B cell (primary cell): ENCODE measurements at regions not wholly inside any gene's neighbourhood (a gene's known extent, or its start where the extent isn't known, plus 50 kb on each side); places are given as distances from the start of the nearest gene placed in this dataset.

Experiments used
- ATAC-seq: fragments of 200-7000 bp; cut with Tn5 transposase; one replicate; pipeline ENCODE4 v1.10.0; 2021; ENCODE audit warnings: low read depth, mild to moderate bottlenecking, moderate number of reproducible peaks, moderate library complexity
- CTCF ChIA-PET: fragments of 350-600 bp; sonication (Branson Sonifier 250); formaldehyde crosslinking; loops from one replicate; lab custom pipeline; 2021; ENCODE audit warnings: antibody characterized with exemption, inconsistent platforms; lab: Charles Lee
- POLR2A ChIA-PET: fragments of 350-600 bp; sonication (Branson Sonifier 250); formaldehyde crosslinking; loops from one replicate; lab custom pipeline; 2021; ENCODE audit warnings: antibody characterized with exemption; lab: Charles Lee
- DNase-seq: peaks from one replicate; pipeline ENCODE4 v3.0.0; 2013
- H2AFZ ChIP-seq: 2 replicates; pipeline ENCODE4 v1.6.1; 2012; ENCODE audit warnings: mild to moderate bottlenecking, low read depth, low read length; ENCODE audit not compliant: insufficient read depth, poor library complexity, severe bottlenecking
- H3K27ac ChIP-seq, 2 donors: 1 replicate in 1 of 2; 2 replicates in 1 of 2; pipeline ENCODE4 v1.5.1; 2012 to 2013; ENCODE audit warnings: low read length in 2 of 2, mild to moderate bottlenecking in 2 of 2, moderate library complexity in 1 of 2
- H3K27me3 ChIP-seq, 4 experiments: fragments of 200-600 bp in 1 of 4; sonication (generic) in 1 of 4; replicated peaks in 1 of 4; 1 replicate in 2 of 4; 2 replicates in 2 of 4; pipeline versions ENCODE4 v1.6.1 to v1.7.0; 2013 to 2016; ENCODE audit warnings: low read length in 3 of 4, mild to moderate bottlenecking in 2 of 4, mixed read lengths in 1 of 4, moderate library complexity in 1 of 4; ENCODE audit not compliant: insufficient read depth in 4 of 4, control insufficient read depth in 3 of 4; ENCODE audit errors: control extremely low read depth in 1 of 4
- H3K36me3 ChIP-seq, 2 experiments: replicated peaks in 1 of 2; 1 replicate in 1 of 2; 2 replicates in 1 of 2; pipeline versions ENCODE4 v1.6.1 to v1.7.1; 2013; ENCODE audit warnings: low read length in 1 of 2; ENCODE audit not compliant: insufficient read depth in 2 of 2, control insufficient read depth in 1 of 2; ENCODE audit errors: control extremely low read depth in 1 of 2, extremely low read depth in 1 of 2
- H3K4me1 ChIP-seq, 2 donors: fragments of 200-600 bp in 1 of 2; sonication (generic) in 1 of 2; 1 replicate in 1 of 2; 2 replicates in 1 of 2; pipeline versions ENCODE4 v1.5.1 to v1.6.1; 2013 to 2017; ENCODE audit warnings: low read length in 2 of 2; ENCODE audit not compliant: control insufficient read depth in 2 of 2, insufficient read depth in 2 of 2
- H3K4me2 ChIP-seq: replicated peaks from 2 replicates; pipeline ENCODE3; 2012; ENCODE audit warnings: mild to moderate bottlenecking, low read depth, low read length; ENCODE audit not compliant: poor library complexity, severe bottlenecking
- H3K4me3 ChIP-seq, 5 experiments: fragments of 200-600 bp in 1 of 5; sonication (generic) in 1 of 5; 1 replicate in 3 of 5; 2 replicates in 2 of 5; pipeline versions ENCODE4 v1.5.1 to v1.7.0; 2011 to 2016; ENCODE audit warnings: low read length in 4 of 5, mild to moderate bottlenecking in 4 of 5, low read depth in 2 of 5, control low read depth in 1 of 5, moderate library complexity in 1 of 5; ENCODE audit not compliant: insufficient read depth in 1 of 5; ENCODE audit errors: control extremely low read depth in 1 of 5, extremely low read depth in 1 of 5
- H3K79me2 ChIP-seq: fragments of 200-600 bp; sonication (generic); one replicate; pipeline ENCODE4 v1.6.0; 2016; ENCODE audit warnings: low read length; ENCODE audit not compliant: control insufficient read depth, insufficient read depth
- H3K9ac ChIP-seq: fragments of 200-600 bp; sonication (generic); 2 replicates; pipeline ENCODE4 v1.6.1; 2017; ENCODE audit warnings: mild to moderate bottlenecking, low read length, moderate library complexity
- H3K9me3 ChIP-seq, 3 donors: one replicate each; pipeline versions ENCODE4 v1.6.1 to v1.7.1; 2013; ENCODE audit warnings: low read length in 2 of 3; ENCODE audit not compliant: control insufficient read depth in 2 of 3, insufficient read depth in 1 of 3; ENCODE audit errors: control extremely low read depth in 1 of 3
- H4K20me1 ChIP-seq: 2 replicates; pipeline ENCODE4 v1.6.0; 2012; ENCODE audit warnings: mild to moderate bottlenecking, low read length; ENCODE audit not compliant: insufficient read depth, control insufficient read depth, poor library complexity, severe bottlenecking
- H3K27ac Mint-ChIP-seq: one replicate; pipeline ENCODE4 v1.8.0; 2021; ENCODE audit warnings: mixed read lengths
- H3K27me3 Mint-ChIP-seq: one replicate; pipeline ENCODE4 v1.8.0; 2021; ENCODE audit warnings: mixed read lengths
- H3K4me1 Mint-ChIP-seq: one replicate; pipeline ENCODE4 v1.8.0; 2021; ENCODE audit warnings: mixed read lengths
- H3K4me3 Mint-ChIP-seq: one replicate; pipeline ENCODE4 v1.8.0; 2021; ENCODE audit warnings: mixed read lengths
- H3K9me3 Mint-ChIP-seq: one replicate; pipeline ENCODE4 v1.8.0; 2022; ENCODE audit warnings: mixed read lengths; ENCODE audit not compliant: insufficient read depth
- CTCF ChIP-seq: fragments of 200-600 bp; IDR thresholded peaks from one replicate; pipeline ENCODE4 v1.8.0; 2022; ENCODE audit warnings: antibody characterized with exemption, mild to moderate bottlenecking
- EZH2 ChIP-seq: IDR thresholded peaks from 2 replicates; pipeline ENCODE4 v1.6.1; 2012; ENCODE audit warnings: borderline replicate concordance, low read depth, mild to moderate bottlenecking, moderate library complexity, low read length; ENCODE audit not compliant: insufficient read depth, poor library complexity, severe bottlenecking
- WGBS: methylation state at CpG from one replicate; pipeline ENCODE4 v1.1.5; 2013; ENCODE audit warnings: missing lambda C conversion rate; ENCODE audit not compliant: insufficient coverage; 5-methylcytosine and 5-hydroxymethylcytosine counted together
- intact Hi-C: fragments of 100-400 bp; cut with micrococcal nuclease; formaldehyde crosslinking; loops from one replicate; pipeline ENCODE4 v1.10.0; 2022

GRCh38 chr9:16341177-16341576, 529.3 kb downstream of the BNC2 start:
- ChIA-PET POLR2A (no interaction called here), CTCF (interaction anchor here (0.6 kb wide), 1 partner anchor 18 kb away, joined by 4 read pairs; no protein-coding TSS in a partner anchor)
- H3K27ac Mint-ChIP-seq, result no peak overlapping the region
- H3K27ac ChIP-seq, result no peak overlapping the region
- H2AFZ ChIP-seq, result no peak overlapping the region
- H3K36me3 ChIP-seq, result no peaks in the 10 kb centered on the region
- no peaks in the 10 kb centered on the region for H3K79me2 ChIP-seq
- H3K9ac ChIP-seq, result no peak overlapping the region
- H3K27me3 ChIP-seq, result no peaks in the 10 kb centered on the region
- WGBS, result 70% methylated on average over 1 of the region's 2 CpGs
- H3K9me3 ChIP-seq, result peaks cover 0 to 7% (median 0%) of the 10 kb centered on the region in 3 donors
- ATAC-seq (no peak), DNase-seq (no peak)
- H3K4me1 Mint-ChIP-seq, result no peaks in the 10 kb centered on the region
- H3K4me3 ChIP-seq, result no peak overlapping the region
- H4K20me1 ChIP-seq, result no peaks in the 10 kb centered on the region
- peaks cover 6% of the 10 kb centered on the region for H3K9me3 Mint-ChIP-seq
- intact Hi-C loops, result no loop called here
- H3K4me3 Mint-ChIP-seq, result no peak overlapping the region
- H3K4me2 ChIP-seq, result no peak overlapping the region
- TF ChIP-seq CTCF, result no peak
- no peak for TF ChIP-seq EZH2
- H3K4me1 ChIP-seq, result no peaks in the 10 kb centered on the region
- H3K27me3 Mint-ChIP-seq, result no peaks in the 10 kb centered on the region

- intact Hi-C loops, result no loop called here
- Mint-ChIP-seq H3K4me1 (no peaks in the 10 kb centered on the region), H3K9me3 (peaks cover 3% of the 10 kb centered on the region), H3K4me3 (no peak overlapping the region), H3K27me3 (no peaks in the 10 kb centered on the region), H3K27ac (no peak overlapping the region)
- Histone ChIP-seq H3K79me2 (no peaks in the 10 kb centered on the region), H3K9me3 (peaks cover 0 to 4% (median 0%) of the 10 kb centered on the region in 3 donors), H3K27me3 (no peaks in the 10 kb centered on the region), H2AFZ (no peak overlapping the region), H3K4me1 (no peaks in the 10 kb centered on the region), H4K20me1 (no peaks in the 10 kb centered on the region), H3K27ac (no peak overlapping the region), H3K36me3 (no peaks in the 10 kb centered on the region), H3K4me3 (no peak overlapping the region), H3K4me2 (no peak overlapping the region), H3K9ac (no peak overlapping the region)
- DNase-seq, result no peak
- POLR2A ChIA-PET, result no interaction called here
- TF ChIP-seq EZH2 (no peak), CTCF (no peak)
- CTCF ChIA-PET, result no interaction called here
- WGBS, result 94% methylated on average over 2 of the region's 7 CpGs
- no peak for ATAC-seq
Observed at GRCh38 chr9:16342246-16343020, 528.0 kb downstream of the BNC2 start.
